OCI-M1 (cell line): ENCODE measurements at regions not wholly inside any gene's neighbourhood (a gene's known extent, or its start where the extent isn't known, plus 50 kb on each side); places are given as distances from the start of the nearest gene placed in this dataset.

Experiments used
- DNase-seq: peaks from one replicate; lab custom pipeline; 2025; lab: John Stamatoyannopoulos, UW

GRCh38 chr10:123527151-123527550, 139.0 kb upstream of the GPR26 start:
- DNase-seq: no peak

GRCh38 chr10:123529146-123529760, 136.9 kb upstream of the GPR26 start:
- DNase-seq: no peak

- no peak for DNase-seq
These were observed 135.8 kb upstream of the GPR26 start for GRCh38 chr10:123530166-123530870.

- DNase-seq: no peak
These were observed 130.8 kb upstream of the GPR26 start for GRCh38 chr10:123535386-123535785.

- DNase-seq: no peak
These were observed 129.8 kb upstream of the GPR26 start for GRCh38 chr10:123536176-123536845.

- no peak for DNase-seq
These were observed 128.8 kb upstream of the GPR26 start for GRCh38 chr10:123537188-123537961.

GRCh38 chr10:123538401-123539320, 127.5 kb upstream of the GPR26 start:
- DNase-seq: no peak

GRCh38 chr10:123544986-123545385, 121.2 kb upstream of the GPR26 start:
- no peak for DNase-seq

GRCh38 chr10:123548770-123549169, 117.4 kb upstream of the GPR26 start:
- no peak for DNase-seq

- no peak for DNase-seq
These were observed 116.2 kb upstream of the GPR26 start for GRCh38 chr10:123549761-123550454.

GRCh38 chr10:123550675-123551096, 115.5 kb upstream of the GPR26 start:
- no peak for DNase-seq

GRCh38 chr10:123551259-123551658, 114.9 kb upstream of the GPR26 start:
- DNase-seq: no peak

- no peak for DNase-seq
These were observed 113.2 kb upstream of the GPR26 start for GRCh38 chr10:123552760-123553554.

- DNase-seq: no peak
These were observed 112.2 kb upstream of the GPR26 start for GRCh38 chr10:123553810-123554430.

- no peak for DNase-seq
These were observed 111.5 kb upstream of the GPR26 start for GRCh38 chr10:123554656-123555055.

- no peak for DNase-seq
These were observed 110.5 kb upstream of the GPR26 start for GRCh38 chr10:123555616-123556015.

- DNase-seq: no peak
These were observed 110.1 kb upstream of the GPR26 start for GRCh38 chr10:123556049-123556448.

GRCh38 chr10:123556736-123557135, 109.4 kb upstream of the GPR26 start:
- no peak for DNase-seq

- no peak for DNase-seq
These were observed 108.6 kb upstream of the GPR26 start for GRCh38 chr10:123557366-123558108.
